ENCODE measurements at regions not wholly inside any gene's neighbourhood (a gene's known extent, or its start where the extent isn't known, plus 50 kb on each side); places are given as distances from the start of the nearest gene placed in this dataset.

- no peak overlapping the region for H2AFZ ChIP-seq (ENCODE audit: low read length)
- no peak overlapping the region for H3K27ac ChIP-seq (ENCODE audit: low read length)
- H3F3A ChIP-seq (ENCODE audit: low read length, unreplicated experiment): no peaks in the 10 kb centered on the region
- no peak overlapping the region for H3K9ac ChIP-seq (ENCODE audit: low read length)
- H3K79me2 ChIP-seq (ENCODE audit: low read length): no peaks in the 10 kb centered on the region
- no TSS peak for BruUV-seq (replicated peaks)
- DNase-seq: no peak
- no peaks in the 10 kb centered on the region for H4K20me1 ChIP-seq (ENCODE audit: low read length)
- H3K9me2 ChIP-seq (replicated peaks; ENCODE audit: low read length): no peaks in the 10 kb centered on the region
- TF ChIP-seq CTCF (conservative IDR thresholded peaks at IDR 0.05; ENCODE audit: low read depth, low read length): no peak
- TF ChIP-seq EZH2 (IDR thresholded peaks at IDR 0.05; ENCODE audit: low read length, unreplicated experiment): no peak
- no peak for TF ChIP-seq EZH2phosphoT487 (IDR thresholded peaks at IDR 0.05; ENCODE audit: borderline replicate concordance, low read length)
- H3K36me3 ChIP-seq (ENCODE audit: low read depth, low read length): no peaks in the 10 kb centered on the region
- no peaks in the 10 kb centered on the region for H3K9me3 ChIP-seq (ENCODE audit: low read length)
- no peak overlapping the region for H3K4me2 ChIP-seq (ENCODE audit: low read length)
- intact Hi-C loops (cut with micrococcal nuclease): loop anchor here (5.0 kb wide), 2 partner anchors 115 to 395 kb away; no protein-coding TSS in a partner anchor
- ATAC-seq: no peak
- no peak overlapping the region for H3K4me3 ChIP-seq (ENCODE audit: low read length)
- CTCF ChIA-PET: no interaction called here
- H3K27me3 ChIP-seq (ENCODE audit: low read length): no peaks in the 10 kb centered on the region
- peaks cover 49% of the 10 kb centered on the region for H3K4me1 ChIP-seq (ENCODE audit: insufficient read depth, low read length)
- POLR2A ChIA-PET (ENCODE audit: unreplicated experiment): no interaction called here
Measured at GRCh38 chr9:3742586-3742985, 216.8 kb upstream of the RFX3 start.

GRCh38 chr9:3741729-3742128 lies 215.9 kb upstream of the RFX3 start:
- POLR2A ChIA-PET (ENCODE audit: unreplicated experiment): no interaction called here
- no peaks in the 10 kb centered on the region for H4K20me1 ChIP-seq (ENCODE audit: low read length)
- BruUV-seq (replicated peaks): no TSS peak

More at GRCh38 chr9:3741729-3742128, 215.9 kb upstream of the RFX3 start:
- Histone ChIP-seq H3K79me2 (ENCODE audit: low read length) (no peaks in the 10 kb centered on the region), H3K4me2 (ENCODE audit: low read length) (no peak overlapping the region), H3K9me2 (replicated peaks; ENCODE audit: low read length) (no peaks in the 10 kb centered on the region), H3K4me3 (ENCODE audit: low read length) (no peak overlapping the region), H2AFZ (ENCODE audit: low read length) (no peak overlapping the region), H3K9ac (ENCODE audit: low read length) (peak overlapping the region; percentile 46; the same call in 1 of the 2 replicates), H3K9me3 (ENCODE audit: low read length) (no peaks in the 10 kb centered on the region), H3F3A (ENCODE audit: low read length, unreplicated experiment) (no peaks in the 10 kb centered on the region), H3K27me3 (ENCODE audit: low read length) (no peaks in the 10 kb centered on the region), H3K4me1 (ENCODE audit: insufficient read depth, low read length) (peaks cover 42% of the 10 kb centered on the region), H3K27ac (ENCODE audit: low read length) (peak overlapping the region; percentile 80), H3K36me3 (ENCODE audit: low read depth, low read length) (no peaks in the 10 kb centered on the region)
- intact Hi-C loops (cut with micrococcal nuclease): loop anchor here (5.0 kb wide), 2 partner anchors 116 to 396 kb away; no protein-coding TSS in a partner anchor
- CTCF ChIA-PET: no interaction called here
- DNase-seq: no peak
- TF ChIP-seq EZH2 (IDR thresholded peaks at IDR 0.05; ENCODE audit: low read length, unreplicated experiment) (no peak), CTCF (conservative IDR thresholded peaks at IDR 0.05; ENCODE audit: low read depth, low read length) (no peak), EZH2phosphoT487 (IDR thresholded peaks at IDR 0.05; ENCODE audit: borderline replicate concordance, low read length) (no peak)
- no peak for ATAC-seq

All from PC-3 (cell line).